GM18508 (cell line): ENCODE measurements at regions not wholly inside any gene's neighbourhood (a gene's known extent, or its start where the extent isn't known, plus 50 kb on each side); places are given as distances from the start of the nearest gene placed in this dataset.

Source experiments
- ATAC-seq: cut with Tn5 transposase; IDR thresholded peaks from one replicate; pipeline ENCODE4 v1.9.1; 2021; ENCODE audit warnings: moderate number of reproducible peaks; ENCODE audit not compliant: insufficient read depth, unreplicated experiment

DNA sequence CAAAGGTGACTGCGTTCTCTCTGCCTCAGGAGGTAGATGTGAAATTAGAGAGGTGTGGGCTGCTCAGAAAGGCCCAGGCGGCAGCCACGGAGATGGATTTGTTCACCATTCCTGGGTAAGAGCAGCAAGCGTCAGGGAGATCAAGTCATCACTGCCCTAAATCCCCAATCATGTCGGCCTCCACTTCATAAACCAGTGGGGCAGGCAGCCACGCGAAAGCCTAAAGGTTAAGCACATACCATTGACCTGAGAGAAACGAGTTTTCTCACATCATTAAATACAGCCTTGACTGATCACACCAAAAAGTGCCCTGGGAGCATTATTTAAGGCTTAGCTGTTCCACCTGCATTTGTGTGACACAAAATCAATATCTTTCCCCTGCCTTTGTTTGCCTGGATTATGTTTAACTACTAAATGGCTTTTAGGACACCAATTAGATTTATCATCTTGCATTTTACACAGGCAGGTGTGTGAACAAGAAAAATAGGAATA, 50.7 kb upstream of the FOXB1 start:
- ATAC-seq = no peak

DNA sequence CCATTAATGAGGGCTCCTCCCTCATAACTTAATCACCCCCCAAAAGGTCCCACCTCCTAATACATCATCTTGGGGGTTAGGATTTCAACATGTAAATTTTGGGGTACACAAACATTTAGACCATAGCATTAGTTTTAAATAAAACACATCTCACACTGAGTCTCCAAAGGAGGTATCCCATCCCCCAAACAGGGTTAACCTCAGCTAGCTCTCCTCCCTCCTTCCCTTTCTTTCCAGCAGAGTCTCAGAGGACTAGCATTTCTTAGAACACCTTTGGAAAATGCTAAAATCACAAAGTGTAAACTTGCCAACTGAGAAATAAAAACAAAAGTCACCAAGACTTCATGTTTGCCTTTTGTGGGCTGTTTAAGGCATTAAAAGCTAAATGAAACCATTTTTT, 51.2 kb upstream of the FOXB1 start:
- ATAC-seq = no peak

DNA sequence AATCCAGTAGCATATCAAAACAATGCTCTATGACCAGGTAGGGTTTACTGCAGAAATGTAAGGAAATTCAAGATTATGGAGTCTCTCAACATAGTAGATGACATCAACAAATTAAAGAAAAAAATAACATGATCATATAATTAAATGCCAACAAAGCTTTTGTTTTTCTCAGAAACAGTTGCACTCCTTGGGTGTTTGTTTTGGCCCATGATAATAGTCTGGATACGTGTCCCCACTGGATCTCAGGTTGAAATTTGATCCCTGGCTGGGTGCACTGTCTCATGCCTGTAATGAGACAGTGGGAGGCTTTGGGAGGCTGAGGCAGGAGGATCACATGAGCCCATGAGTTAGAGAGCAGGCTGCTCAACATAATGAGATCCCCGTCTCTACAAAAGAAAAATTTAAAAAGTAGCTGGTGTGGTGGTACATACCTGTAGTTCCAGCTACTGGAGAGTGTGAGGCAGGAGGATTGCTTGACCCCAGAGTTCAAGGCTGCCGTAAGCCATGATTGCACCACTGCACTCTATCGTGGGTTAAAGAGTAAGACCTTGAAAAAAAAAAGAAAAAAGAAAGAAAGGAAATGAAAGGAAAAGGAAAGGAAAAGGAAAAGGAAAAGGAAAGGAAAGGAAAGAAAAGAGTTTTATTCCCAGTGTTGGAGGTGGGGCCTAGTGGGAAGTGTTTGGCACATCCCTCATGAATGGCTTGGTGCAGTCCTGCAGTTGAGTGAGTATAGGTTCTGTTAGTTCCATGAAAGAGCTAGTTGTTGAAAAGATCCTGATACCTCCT, 53.3 kb upstream of the FOXB1 start:
- no peak for ATAC-seq

DNA sequence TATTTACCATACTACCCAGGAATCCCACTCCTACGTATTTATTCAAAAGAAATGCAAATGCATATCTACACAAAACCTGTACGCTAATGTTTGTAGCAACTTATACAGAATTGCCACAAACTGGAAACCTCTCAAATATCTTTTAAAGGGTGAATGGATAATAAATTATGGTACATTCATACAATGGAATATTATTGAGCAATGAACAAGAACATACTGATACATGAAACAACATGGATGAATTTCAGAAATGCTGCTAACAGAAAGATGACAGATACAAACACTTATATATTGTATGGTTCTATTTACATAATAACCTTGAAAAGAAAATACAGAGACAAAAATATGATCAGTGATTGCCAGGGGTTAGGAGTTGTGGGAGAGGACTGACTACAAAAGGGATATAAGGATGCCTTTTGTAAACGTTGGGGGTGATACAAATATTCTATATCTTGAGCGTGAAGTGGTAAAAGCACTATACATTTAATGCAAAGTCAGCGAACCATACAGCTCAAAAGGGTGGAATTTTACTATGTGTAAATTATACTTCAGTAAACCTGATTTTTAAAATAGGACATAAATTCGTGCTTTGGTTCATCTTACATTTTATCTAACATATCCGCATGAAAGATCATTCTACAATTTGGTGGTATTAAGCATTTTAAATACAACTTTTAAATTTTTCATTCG, 55.0 kb upstream of the FOXB1 start:
- no peak for ATAC-seq

DNA sequence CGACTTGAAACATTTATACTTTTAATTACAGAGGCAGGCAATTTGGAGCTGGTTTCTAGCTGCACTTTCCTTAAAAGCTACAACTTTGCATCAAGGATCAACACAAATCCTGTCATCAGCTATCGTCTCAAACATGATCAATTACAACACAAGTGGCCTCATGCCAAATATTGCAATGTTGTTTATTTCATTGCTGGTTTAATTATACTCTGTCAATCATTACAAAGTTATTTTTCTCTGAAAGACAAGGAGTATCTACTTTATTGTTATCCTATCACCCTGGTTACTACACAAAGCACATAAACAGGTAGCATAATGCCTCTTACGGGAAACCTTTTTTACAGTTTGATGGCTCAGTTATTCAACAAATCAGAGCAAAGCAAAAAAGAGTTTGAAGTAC, 58.0 kb upstream of the FOXB1 start:
- ATAC-seq = no peak

DNA sequence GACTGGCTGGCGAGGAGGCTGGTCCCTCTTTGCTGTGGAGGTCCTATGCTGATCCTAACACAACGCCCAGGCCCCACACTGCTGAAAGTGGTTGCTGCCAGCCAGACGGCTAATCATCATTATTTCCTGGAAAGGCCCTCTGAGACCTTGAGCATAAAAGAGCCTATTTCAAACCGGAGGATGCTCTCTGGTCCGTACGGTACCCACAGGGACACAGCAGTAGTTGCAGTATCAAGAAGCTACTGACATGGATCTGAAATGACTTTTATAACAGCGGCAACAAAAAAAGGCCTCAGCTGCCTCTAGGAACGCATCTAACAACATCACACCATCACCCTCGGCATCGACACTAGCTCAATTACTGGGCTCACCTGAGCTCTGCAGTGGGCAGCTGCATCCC, 59.1 kb upstream of the FOXB1 start:
- no peak for ATAC-seq

DNA sequence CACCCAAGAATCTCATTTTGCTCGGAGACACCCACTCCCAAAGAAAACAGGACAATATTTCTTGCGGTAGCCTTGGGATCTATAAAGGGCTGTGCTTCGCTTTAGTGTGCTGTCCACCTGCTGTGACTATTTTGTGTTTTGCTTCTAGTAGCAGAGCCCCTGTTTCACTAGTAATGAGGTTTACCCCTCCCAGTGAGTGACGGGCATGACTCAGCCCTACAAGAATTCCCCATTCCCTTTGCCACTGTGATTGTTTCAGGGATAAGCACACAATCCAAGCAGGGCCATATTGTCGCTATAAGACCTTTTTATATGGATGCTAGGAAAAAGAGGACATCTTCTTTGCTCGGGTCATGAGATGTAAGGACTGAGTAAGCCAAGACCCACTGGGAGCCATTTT, 62.5 kb upstream of the FOXB1 start:
- no peak for ATAC-seq

DNA sequence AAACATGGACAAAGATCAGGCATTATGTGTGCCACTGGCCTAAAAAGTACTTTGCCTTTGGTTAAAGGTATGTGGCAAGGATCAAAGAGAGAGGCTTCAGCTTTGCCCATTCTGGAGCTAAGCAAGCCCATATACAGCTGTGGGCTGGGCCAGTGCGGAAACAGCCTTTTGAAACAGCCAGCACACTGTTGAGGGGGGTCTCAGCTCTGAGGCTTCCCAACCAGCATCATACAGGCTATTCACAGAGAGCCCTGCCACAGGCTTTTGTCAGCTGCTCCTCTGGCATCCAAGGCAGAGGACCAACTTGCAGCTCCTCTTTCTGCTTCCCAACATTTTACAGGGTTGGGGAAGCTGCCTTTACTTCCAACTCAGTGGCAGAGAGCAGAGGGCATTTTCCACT, 63.2 kb upstream of the FOXB1 start:
- no peak for ATAC-seq

DNA sequence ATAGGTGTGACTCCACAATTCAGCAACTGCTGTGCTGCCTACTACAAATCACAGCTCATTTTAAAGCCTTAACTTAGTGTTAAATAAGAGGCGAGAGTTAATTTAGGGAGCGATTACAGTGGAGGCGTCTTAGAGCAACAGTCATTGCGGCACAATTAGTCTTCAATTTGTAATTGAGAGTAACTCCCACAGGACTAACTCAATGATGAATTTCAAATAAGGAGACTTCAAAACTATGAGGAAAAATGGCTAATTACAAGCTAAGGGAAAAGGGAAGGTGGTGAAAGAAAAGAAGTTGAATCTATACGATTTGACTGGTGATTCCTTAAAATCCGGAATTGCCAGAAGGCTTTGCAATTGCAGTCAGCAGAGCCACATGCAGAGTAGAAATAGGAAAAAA, 63.7 kb upstream of the FOXB1 start:
- no peak for ATAC-seq

DNA sequence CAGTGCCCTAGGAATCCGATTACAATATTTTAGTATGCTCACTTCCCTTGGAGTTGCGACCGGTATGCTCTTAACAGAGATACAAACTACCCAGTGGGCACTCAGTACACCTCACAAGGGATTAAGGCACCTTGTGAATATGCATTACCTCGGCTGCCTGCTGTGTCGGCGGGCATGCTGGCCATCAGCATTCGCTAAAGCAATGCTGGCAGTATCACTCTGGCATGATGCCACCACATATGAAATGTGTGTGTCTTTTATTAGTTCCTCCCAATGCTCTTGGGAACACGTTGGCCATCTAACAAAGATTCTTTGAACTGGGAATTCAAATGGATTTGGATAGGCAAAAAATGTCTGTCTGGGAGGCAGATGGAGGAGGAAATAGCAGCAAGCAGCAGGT, 67.4 kb upstream of the FOXB1 start:
- no peak for ATAC-seq

DNA sequence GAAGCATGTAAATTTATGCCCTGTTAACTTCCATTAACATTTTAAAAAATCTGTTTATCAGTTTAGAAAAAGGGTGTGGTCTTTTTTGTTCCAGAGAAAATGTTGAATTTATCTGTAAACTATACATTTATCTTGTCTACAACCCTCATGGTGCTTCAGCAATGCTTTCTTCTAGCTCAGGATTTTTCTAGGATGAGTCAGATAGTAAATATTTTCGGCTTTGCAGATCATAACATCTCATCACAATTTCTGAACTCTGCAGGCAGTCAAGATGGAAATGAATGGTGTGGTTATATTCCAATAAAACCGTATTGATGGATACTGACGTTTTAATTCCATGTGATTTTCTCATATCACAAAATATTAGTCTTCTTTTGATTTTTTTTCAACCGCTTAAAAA, 70.5 kb upstream of the FOXB1 start:
- ATAC-seq = no peak

DNA sequence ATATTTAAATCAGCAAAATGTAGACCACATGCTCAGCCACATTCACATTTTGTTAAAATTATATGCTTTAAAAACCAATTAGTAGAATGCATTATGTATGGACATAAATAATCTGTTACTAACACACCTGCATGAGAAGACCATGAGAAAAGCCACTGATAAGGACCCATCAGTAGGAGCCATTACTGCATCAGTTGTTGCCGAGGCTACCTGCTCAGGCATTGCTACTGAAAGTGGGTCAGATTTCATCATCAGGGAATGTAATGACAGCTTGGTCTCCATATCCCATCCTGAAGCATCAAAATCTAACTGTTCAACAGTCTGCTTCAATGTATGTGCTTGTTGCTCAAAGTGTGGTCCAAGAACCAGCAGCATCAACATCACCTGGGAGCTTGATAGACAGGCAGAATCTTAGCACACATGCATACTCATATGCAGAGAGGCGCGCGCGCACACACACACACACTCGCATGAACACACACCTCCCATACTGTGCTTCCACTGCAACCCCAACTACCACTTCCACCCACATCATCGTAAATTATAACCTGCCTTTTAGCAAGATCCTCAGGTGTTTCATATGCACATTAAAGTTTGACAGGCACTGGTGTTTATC, 72.4 kb upstream of the FOXB1 start:
- ATAC-seq = no peak

DNA sequence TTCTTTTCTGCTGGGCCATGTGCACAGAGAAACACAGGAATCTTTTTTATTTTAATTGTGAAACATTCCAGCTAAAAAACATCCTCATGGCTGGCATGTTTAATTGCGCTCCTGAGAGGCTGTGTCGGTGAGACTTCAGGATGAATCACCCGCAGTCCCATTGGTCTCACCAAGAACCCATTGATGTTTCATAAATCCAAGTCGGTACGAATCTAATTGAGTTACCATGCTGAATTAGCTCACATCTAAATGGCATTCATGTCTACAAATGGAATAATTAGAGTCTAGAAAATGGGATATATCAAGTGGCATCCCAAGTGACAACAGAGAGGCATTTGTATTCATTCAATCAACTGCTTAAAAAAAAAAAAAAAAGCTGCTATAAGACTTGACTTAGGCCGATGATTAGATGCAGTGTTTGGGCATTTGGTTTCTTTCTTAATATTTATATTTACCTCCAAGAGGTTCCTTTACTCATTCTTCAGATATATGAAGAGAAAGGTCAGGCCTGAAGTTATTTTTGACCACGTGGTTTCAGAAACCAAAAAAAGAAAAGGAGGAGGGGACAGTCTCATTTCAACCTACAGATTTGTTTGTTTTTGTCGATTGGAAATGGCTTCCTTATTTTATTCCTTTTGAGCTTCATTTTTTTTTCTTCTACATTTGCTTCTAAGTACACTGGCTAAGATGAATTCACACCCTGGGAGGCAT, 79.1 kb upstream of the FOXB1 start:
- ATAC-seq = no peak

DNA sequence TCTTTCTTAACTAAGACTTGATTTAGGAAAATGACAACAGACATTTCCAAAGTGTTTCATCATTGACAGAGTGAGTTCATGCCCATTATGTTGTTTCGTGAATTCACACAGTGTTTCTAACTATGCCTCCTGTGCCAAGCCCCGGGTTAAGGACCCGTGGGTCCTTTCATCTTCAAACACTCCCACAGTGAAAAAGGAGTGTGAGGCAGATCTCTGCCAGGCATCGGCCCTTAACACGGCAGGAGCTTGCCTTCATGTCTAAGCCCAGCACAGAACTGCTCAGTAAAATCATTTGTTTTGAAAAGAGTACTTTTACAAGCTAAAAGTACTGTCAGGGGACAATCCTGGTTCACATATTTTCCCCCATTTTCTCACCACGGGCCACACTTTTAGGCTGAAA, 80.0 kb upstream of the FOXB1 start:
- no peak for ATAC-seq

DNA sequence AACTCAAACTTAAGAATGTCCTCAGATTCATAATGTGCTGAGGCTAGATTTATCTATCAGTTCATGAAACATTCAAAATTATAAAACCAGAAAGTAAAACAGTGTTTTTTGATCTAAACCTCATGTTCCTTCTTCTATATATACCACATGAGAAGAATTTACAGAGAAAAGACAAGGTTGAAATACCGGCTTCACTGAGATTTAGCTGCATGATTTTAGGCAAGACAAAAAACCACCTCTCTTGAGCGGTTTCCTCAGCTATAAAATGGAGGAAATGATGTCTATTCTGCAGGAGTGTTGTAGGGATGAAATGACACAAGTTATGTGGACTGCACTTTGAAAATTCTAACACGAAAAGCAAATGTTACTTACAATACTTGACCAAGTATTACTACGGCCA, 80.6 kb upstream of the FOXB1 start:
- ATAC-seq = no peak

DNA sequence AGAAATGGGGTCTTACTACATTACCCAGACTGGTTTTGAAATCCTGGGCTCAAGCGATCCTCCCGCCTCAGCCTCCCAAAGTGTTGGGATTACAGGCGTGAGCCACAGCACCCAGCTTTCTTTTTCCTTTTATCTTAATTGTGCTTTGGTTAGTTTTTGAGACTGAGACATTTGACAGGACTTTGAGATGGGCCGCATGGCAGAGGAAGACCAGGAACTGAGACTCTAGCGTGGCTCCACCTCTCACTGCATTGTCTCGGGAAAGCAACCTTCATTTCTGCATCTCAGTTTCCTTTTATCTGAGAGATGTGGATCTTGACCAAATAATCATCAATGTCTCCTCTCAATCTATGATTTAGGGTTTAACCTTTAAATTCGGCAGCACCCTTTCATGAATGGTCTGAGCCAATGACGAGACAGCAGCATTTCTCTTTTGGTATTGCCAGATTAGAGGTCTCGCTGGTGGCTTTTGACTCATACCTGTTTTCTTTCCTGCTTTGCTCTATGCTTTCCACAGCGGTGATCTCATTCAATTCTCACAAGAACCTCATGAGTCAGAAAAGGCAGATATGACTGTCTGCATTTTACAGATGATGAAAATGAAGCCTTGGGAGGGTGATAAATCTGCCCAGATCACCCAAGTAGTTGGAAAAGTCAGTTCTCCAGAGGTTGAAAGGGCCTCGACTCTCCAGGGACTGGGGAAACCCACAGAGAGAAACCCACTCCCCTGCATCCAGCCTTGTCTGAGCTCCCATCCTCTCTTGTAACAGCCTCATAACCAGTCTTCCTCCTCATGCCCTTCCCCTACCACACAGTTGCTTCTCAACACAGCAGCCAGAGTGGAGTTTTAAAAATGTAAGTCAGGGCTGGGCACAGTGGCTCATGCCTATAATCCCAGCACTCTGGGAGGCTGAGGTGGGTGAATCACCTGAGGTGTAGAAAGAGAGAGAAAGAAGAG, 84.8 kb upstream of the FOXB1 start:
- ATAC-seq = peak; percentile 71

DNA sequence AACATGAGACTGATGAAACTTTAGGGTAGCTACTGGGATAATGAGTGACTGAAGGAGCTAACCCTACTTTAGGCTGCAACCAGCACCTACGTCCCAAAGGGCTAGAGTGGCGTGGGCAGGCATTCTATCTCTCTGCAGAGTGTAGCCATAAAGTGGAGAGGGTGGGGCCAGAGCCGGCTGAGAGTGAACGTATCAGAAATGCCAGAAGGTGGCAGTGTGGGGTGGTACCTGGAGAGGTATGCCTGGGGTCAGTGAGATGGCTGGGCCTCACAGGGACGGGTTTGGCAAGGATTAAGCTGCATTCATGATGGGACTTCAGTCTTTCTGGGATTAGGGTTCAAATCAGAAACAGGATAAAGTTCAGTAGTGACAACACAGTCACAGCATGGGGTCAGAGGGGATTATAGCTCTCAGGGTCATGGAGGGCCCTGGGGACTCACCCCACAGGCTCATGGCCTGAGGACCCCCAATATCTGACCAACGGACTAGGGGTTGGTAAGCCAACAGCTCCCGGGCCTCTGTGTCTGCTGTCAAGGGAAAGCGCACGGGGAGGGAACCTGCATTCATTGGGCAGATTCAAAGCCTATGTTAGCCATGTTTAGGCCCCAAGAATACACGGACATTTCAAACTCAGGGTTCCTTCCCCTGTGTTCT, 86.5 kb upstream of the FOXB1 start:
- no peak for ATAC-seq

DNA sequence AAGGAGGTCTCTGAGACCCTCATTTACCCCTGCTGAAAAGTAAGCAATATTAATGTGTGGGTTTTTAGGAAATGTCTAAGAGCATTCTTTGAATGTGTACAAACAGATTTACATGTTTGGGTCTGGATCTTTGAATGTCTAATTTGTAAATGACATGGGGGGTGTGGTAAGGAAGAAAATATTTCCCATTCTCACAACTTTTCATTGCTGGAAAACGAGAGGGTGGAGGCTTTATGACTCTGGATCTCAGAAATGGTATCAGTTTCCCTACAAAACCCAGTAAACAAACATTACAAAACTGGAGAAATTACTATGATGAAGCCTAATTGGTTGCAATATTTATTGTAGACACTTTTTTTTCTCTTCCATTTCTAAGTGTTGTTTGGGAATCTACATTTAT, 98.1 kb upstream of the FOXB1 start:
- ATAC-seq = no peak

DNA sequence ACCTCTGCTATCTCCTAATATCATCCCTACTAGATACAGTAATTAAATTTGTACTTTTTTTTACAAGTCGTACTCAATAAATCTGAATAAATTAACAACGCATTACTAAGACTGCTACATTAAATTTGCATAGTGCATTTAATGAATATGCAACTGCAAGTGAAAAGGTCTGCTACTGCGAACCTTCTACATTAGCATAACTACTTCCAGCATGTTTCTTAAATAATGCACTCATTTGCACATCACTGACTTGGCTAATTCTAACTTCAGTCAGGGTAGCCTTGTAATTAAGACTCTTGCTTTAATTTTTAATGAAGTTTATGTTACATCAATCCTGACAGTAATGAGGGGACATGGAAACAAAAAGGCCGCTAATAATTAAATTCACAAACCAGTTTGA, 98.9 kb upstream of the FOXB1 start:
- no peak for ATAC-seq
